Activated naive CD4-positive, alpha-beta T cell treated with anti-CD3 and anti-CD28 coated beads, Interleukin-2, amount 10 ng/mL, durations not matched to agents 7 days and 5 days (primary cell): ENCODE measurements at regions not wholly inside any gene's neighbourhood (a gene's known extent, or its start where the extent isn't known, plus 50 kb on each side); places are given as distances from the start of the nearest gene placed in this dataset.

Experiments used
- CTCF ChIA-PET: fragments of 350-600 bp; sonication (Branson Sonifier 250); formaldehyde crosslinking; loops from one replicate; lab custom pipeline; 2021; ENCODE audit warnings: antibody characterized with exemption; lab: Charles Lee
- DNase-seq: peaks from one replicate; pipeline ENCODE4 v3.0.0-alpha.2; 2020
- H3K27ac Mint-ChIP-seq: one replicate; pipeline ENCODE4 v1.8.0; 2021; ENCODE audit warnings: mild to moderate bottlenecking, moderate library complexity, mixed read lengths
- H3K27me3 Mint-ChIP-seq: one replicate; pipeline ENCODE4 v1.8.0; 2021; ENCODE audit warnings: mild to moderate bottlenecking, mixed read lengths
- H3K36me3 Mint-ChIP-seq: one replicate; pipeline ENCODE4 v1.8.0; 2021; ENCODE audit warnings: mixed read lengths
- H3K4me1 Mint-ChIP-seq: one replicate; pipeline ENCODE4 v1.8.0; 2021; ENCODE audit warnings: mixed read lengths
- H3K4me3 Mint-ChIP-seq: one replicate; pipeline ENCODE4 v1.8.0; 2021; ENCODE audit warnings: mild to moderate bottlenecking, moderate library complexity, mixed read lengths
- H3K9me3 Mint-ChIP-seq: one replicate; pipeline ENCODE4 v1.8.0; 2021; ENCODE audit warnings: mixed read lengths

DNA sequence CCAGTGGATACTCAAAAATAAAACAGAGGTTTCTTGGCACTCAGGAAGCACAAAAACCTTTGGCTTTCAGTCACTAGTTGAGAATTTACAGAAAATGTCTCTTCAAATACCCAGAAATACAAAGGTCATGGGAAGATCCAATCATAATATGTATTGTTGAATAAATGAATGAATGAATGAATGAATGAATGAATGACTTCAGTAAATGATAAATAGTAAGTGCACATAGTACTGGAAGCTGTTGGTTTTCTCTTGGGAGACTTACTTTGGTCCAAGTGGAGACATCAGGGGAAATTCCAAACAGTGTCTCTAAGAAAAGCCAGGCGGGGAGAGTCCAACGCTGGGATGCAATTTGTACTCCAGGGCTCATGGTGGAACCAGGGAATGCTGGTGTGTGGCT lies 261.3 kb upstream of the KLHL29 start:
- Mint-ChIP-seq H3K4me1 (no peaks in the 10 kb centered on the region), H3K4me3 (no peak overlapping the region), H3K27ac (no peak overlapping the region), H3K9me3 (no peaks in the 10 kb centered on the region), H3K36me3 (no peaks in the 10 kb centered on the region), H3K27me3 (no peaks in the 10 kb centered on the region)
- DNase-seq, result no peak
- CTCF ChIA-PET, result no interaction called here

DNA sequence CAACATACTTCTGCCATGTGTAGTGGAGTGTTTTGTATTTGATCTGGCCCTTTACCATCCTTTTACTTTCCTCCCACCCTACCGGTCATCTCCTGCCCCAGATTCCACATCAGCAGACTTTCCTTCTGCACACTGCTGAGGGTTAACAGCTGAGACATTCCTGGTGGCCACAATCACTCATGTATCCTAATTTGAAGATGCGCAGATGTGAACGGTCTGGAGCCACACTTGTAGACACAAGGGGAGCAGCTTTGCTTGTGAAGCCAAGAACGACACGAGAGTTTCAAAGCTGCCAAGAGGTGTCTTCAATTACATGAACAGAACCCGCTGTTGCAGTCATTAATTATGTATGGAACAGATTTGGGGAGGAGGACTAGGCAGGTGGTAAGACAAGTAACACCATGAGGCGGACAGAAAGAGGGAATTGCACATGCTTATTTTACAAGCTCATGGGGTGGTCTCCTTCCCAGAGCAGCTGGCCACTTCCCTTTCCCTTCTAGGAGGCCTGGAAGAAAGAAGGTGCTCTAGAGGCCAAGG lies 260.7 kb upstream of the KLHL29 start:
- Mint-ChIP-seq H3K9me3 (no peaks in the 10 kb centered on the region), H3K4me1 (no peaks in the 10 kb centered on the region), H3K4me3 (no peak overlapping the region), H3K27me3 (no peaks in the 10 kb centered on the region), H3K36me3 (no peaks in the 10 kb centered on the region), H3K27ac (no peak overlapping the region)
- no peak for DNase-seq
- CTCF ChIA-PET, result no interaction called here

DNA sequence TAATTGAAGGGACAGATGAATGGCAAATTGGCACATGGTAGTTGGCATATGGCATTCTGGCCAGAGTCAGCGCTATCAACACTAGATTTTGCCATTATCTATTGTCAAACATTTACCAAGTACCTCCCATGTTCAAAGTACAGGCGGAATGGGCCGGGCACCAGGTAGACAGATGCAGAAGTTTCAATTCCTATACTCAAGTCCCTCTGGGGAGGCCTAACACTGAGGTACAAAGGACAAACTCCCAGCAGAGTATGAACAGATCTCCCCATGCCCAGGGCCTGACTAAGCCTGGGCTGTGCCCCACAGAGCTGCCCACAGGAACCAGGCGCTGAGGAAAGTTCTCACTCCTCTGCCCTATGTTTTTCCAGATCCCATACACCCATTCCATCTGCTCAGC lies 257.5 kb upstream of the KLHL29 start:
- Mint-ChIP-seq H3K4me3 (no peak overlapping the region), H3K9me3 (no peaks in the 10 kb centered on the region), H3K36me3 (no peaks in the 10 kb centered on the region), H3K27me3 (no peaks in the 10 kb centered on the region), H3K27ac (no peak overlapping the region), H3K4me1 (no peaks in the 10 kb centered on the region)
- no peak for DNase-seq
- CTCF ChIA-PET, result no interaction called here

DNA sequence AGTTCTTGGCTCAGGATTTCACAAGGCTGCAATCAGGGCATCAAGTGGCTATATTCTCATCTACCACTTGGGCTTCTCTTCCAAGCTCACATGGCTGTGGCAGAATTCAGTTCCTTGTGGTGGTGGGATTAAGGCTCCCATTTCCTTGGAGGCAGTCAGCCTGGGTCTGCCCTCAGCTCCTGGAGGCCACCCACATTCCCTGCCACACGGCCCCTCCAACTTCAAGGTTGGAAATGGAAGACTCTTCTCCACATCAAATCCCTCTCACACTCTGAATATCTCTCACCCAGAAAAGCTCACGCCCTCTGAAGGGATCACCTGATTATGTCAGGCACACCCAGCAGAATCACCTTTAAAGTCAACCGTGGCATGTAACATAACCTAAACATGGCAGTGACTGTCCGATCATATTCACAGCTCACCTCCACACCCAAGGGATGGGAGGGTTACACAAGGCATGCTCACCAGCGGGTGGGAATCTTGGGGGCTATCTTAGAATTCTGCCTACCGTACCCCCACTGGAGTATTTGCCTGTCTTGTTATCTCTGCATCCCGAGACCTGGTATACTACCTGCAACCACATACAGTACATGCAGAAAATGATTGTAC lies 256.2 kb upstream of the KLHL29 start:
- Mint-ChIP-seq H3K27ac (no peak overlapping the region), H3K27me3 (peaks cover 4% of the 10 kb centered on the region), H3K4me3 (no peak overlapping the region), H3K36me3 (no peaks in the 10 kb centered on the region), H3K4me1 (no peaks in the 10 kb centered on the region), H3K9me3 (no peaks in the 10 kb centered on the region)
- CTCF ChIA-PET, result no interaction called here
- no peak for DNase-seq

DNA sequence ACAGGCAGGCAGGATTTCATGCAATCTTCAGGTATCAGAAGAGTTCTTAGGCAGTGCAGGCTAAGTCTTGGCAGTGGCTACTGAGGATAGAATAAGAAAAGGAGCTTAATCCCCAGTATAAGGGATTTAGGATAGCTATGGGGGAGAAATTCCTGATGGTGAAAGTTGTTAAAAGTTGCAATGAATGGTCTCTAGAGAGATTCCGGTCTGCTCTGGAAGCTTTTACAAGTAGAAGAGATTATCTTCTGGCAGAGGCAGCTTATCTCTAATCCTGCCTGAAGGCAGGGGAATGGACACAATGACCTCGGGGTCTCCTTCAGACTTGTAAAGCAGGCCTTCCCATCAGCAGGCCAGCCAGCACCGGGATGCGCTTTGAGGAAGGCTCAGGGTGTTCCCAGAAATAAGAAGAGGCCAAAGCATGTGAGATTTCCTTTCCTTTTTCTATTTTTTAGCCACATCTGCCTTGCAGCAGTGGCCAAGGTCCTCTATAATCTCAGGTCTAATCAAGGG lies 253.9 kb upstream of the KLHL29 start:
- Mint-ChIP-seq H3K36me3 (no peaks in the 10 kb centered on the region), H3K27me3 (peaks cover 14% of the 10 kb centered on the region), H3K4me3 (no peak overlapping the region), H3K27ac (no peak overlapping the region), H3K4me1 (no peaks in the 10 kb centered on the region), H3K9me3 (no peaks in the 10 kb centered on the region)
- DNase-seq, result no peak
- CTCF ChIA-PET, result no interaction called here

- H3K4me3 Mint-ChIP-seq, result no peak overlapping the region
- H3K4me1 Mint-ChIP-seq, result no peaks in the 10 kb centered on the region
- no peak for DNase-seq
- H3K9me3 Mint-ChIP-seq, result no peaks in the 10 kb centered on the region
- peaks cover 14% of the 10 kb centered on the region for H3K27me3 Mint-ChIP-seq
- no peak overlapping the region for H3K27ac Mint-ChIP-seq
- CTCF ChIA-PET, result no interaction called here
- no peaks in the 10 kb centered on the region for H3K36me3 Mint-ChIP-seq
These were observed 253.0 kb upstream of the KLHL29 start for GRCh38 chr2:23132000-23132399.

DNA sequence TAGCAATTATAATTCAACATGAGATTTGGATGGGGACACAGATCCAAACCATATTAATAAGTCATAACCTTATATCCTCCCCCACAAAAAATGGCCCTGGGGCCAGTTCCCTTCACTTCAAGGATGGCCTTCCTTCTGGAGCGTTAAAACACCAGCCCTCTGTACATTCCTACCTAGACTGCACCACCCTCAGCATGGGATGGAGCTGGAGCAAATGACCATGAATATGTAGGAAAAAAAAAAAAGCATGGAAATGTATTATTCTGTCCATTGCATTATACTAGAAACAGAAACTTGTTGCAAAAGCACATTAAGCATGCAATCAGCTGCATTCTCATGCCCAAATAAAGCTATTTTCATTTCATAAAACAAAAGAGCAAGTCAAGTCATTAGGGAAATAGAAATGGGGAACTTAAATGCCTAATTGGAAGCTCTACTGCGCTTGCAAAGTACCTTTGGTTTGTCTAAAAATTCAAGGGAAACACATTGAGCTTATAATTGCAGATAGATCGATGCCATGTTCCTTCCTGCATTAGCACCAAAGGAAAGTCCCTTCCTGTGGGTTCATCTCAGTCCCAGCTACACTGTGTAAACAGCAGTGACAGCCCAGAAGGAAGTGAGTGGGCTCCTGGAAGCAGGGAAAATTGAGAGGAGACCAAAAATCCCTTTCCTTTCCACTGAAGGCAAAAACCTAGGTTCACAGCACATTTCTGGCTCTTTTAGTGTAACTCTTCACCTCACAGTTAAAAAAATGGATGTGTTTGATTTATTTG lies 252.0 kb upstream of the KLHL29 start:
- Mint-ChIP-seq H3K4me1 (no peaks in the 10 kb centered on the region), H3K36me3 (no peaks in the 10 kb centered on the region), H3K27ac (no peak overlapping the region), H3K4me3 (no peak overlapping the region), H3K9me3 (no peaks in the 10 kb centered on the region), H3K27me3 (peaks cover 14% of the 10 kb centered on the region)
- CTCF ChIA-PET, result no interaction called here
- DNase-seq, result no peak

- H3K27me3 Mint-ChIP-seq, result peaks cover 14% of the 10 kb centered on the region
- DNase-seq, result no peak
These were observed 250.3 kb upstream of the KLHL29 start for GRCh38 chr2:23134726-23135125.

DNA sequence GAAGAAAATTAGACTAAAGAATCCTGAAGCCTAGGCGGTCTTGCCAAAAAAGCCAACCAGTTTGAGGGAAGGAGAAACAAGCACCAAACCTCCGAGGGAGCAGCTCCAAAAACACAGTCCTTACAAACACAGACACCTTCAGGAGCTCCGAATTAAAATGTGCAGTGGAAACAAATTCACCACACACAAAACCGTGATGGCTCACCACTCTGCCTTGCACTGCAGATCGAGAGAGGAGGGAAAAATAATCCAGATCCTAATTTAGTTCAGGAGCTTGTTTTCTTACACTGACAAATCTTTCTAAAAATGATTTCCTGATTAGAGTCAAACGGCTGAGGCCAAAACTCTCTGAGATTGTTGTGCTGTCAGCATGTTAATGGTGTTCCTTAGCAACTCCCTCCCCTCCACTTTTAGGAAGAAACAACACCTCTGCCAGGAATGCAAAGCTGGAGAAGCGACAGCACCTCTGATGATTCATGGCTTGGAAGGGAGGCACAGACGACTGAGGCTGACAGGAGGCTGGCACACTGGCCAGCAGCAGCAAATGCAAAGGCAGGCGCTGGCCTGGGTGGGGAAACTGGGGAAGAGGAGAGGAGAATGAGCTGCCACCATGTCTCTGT lies 249.4 kb upstream of the KLHL29 start:
- H3K9me3 Mint-ChIP-seq, result no peaks in the 10 kb centered on the region
- H3K36me3 Mint-ChIP-seq, result no peaks in the 10 kb centered on the region
- H3K27me3 Mint-ChIP-seq, result peaks cover 14% of the 10 kb centered on the region
- DNase-seq, result no peak
- H3K27ac Mint-ChIP-seq, result no peak overlapping the region
- CTCF ChIA-PET, result no interaction called here
- H3K4me3 Mint-ChIP-seq, result no peak overlapping the region
- H3K4me1 Mint-ChIP-seq, result no peaks in the 10 kb centered on the region

More at GRCh38 chr2:23134726-23135125, 250.3 kb upstream of the KLHL29 start:
- no peak overlapping the region for H3K27ac Mint-ChIP-seq
- CTCF ChIA-PET, result interaction anchor here (0.6 kb wide), 1 partner anchor 986 kb away, joined by 3 read pairs; no protein-coding TSS in a partner anchor
- H3K4me3 Mint-ChIP-seq, result no peak overlapping the region
- no peaks in the 10 kb centered on the region for H3K4me1 Mint-ChIP-seq
- H3K36me3 Mint-ChIP-seq, result no peaks in the 10 kb centered on the region
- H3K9me3 Mint-ChIP-seq, result no peaks in the 10 kb centered on the region

DNA sequence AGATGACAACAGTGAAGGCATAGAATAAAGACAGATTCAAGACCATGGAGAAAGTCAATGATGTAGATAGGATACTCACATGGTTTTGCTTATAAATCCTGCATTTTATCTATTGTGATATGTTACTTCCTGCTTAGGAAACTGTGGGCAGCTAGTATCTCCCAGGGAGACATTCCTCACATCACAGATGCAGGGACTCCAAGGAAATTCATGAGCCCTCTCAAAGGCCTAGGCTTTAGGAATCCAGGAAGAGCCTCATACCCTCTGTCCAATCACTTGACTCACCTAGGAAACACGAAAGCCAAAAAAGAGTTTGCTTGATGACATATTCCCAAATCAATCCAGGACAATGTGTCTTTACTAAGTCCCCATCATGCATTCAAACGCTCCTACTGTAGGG lies 247.8 kb upstream of the KLHL29 start:
- H3K4me1 Mint-ChIP-seq, result no peaks in the 10 kb centered on the region

GRCh38 chr2:23138701-23139100 lies 246.3 kb upstream of the KLHL29 start:
- H3K27me3 Mint-ChIP-seq, result peaks cover 10% of the 10 kb centered on the region
- no peak overlapping the region for H3K27ac Mint-ChIP-seq
- no peaks in the 10 kb centered on the region for H3K36me3 Mint-ChIP-seq

More for the DNA sequence above, 247.8 kb upstream of the KLHL29 start:
- H3K27ac Mint-ChIP-seq, result no peak overlapping the region
- H3K36me3 Mint-ChIP-seq, result no peaks in the 10 kb centered on the region
- no peaks in the 10 kb centered on the region for H3K9me3 Mint-ChIP-seq
- H3K27me3 Mint-ChIP-seq, result peaks cover 14% of the 10 kb centered on the region
- CTCF ChIA-PET, result no interaction called here
- H3K4me3 Mint-ChIP-seq, result no peak overlapping the region
- DNase-seq, result no peak

DNA sequence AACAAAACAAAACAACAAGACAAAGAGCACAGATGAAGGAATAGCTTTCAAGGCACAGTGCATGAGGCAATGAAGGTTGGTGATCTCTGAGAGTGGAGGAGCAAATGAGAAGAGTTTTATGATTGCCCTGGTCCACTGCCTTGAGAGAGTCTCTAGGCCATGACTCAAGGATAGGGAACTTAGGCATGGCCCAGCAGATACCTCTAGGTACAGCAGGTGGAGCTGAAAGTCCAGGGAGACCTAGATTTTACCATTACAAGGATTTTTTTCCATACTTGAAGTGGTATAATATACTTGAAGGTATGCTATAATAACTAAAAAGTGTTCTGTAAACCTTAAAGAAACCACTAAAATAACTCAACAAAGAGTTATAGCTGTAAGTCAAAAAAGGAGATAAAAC lies 239.5 kb upstream of the KLHL29 start:
- no peaks in the 10 kb centered on the region for H3K9me3 Mint-ChIP-seq
- no peak overlapping the region for H3K4me3 Mint-ChIP-seq
- no peaks in the 10 kb centered on the region for H3K4me1 Mint-ChIP-seq
- no peak overlapping the region for H3K27ac Mint-ChIP-seq
- H3K27me3 Mint-ChIP-seq, result no peaks in the 10 kb centered on the region
- CTCF ChIA-PET, result no interaction called here
- no peaks in the 10 kb centered on the region for H3K36me3 Mint-ChIP-seq
- DNase-seq, result no peak

More at GRCh38 chr2:23138701-23139100, 246.3 kb upstream of the KLHL29 start:
- no peak for DNase-seq
- Mint-ChIP-seq H3K9me3 (no peaks in the 10 kb centered on the region), H3K4me3 (no peak overlapping the region), H3K4me1 (no peaks in the 10 kb centered on the region)
- CTCF ChIA-PET, result no interaction called here

DNA sequence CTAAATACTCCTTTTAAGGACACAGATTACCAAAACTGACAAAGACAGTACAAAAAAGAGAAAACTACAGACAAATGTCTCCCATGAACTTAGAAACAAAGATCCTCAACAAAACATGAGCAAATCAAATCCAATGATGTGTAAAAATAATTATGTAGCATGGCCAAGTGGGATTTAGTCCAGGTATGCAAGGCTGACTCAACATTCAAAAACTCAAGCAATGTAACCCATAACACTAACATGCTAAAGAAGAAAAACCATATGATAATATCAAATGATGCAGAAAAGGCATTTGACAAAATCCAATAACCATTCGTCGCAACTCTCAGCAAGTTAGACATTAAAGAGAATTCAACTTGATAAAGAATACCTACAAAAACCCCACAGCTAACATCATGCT lies 239.0 kb upstream of the KLHL29 start:
- H3K27me3 Mint-ChIP-seq, result no peaks in the 10 kb centered on the region
- no peaks in the 10 kb centered on the region for H3K4me1 Mint-ChIP-seq
- no peak overlapping the region for H3K27ac Mint-ChIP-seq
- CTCF ChIA-PET, result no interaction called here
- H3K36me3 Mint-ChIP-seq, result no peaks in the 10 kb centered on the region
- H3K4me3 Mint-ChIP-seq, result no peak overlapping the region
- DNase-seq, result no peak
- no peaks in the 10 kb centered on the region for H3K9me3 Mint-ChIP-seq

DNA sequence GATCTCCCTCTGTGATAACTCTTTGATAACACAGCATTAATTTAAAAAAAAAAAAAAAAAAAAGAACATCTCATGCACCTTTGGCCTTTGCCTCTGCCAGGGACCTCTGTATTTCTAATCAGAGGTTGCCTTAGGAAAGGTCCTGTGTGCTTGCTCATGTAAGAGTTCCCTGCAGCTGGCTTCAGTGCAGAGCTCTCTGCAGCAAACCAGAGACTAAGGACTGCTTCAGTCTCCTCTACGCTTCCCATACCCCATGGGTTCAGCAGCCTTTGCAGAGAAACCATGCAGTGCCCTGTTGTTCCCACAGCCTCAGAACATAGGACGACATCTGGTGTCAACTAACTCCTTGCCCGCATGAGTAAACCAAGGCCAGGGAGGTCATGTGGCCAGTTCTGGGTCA lies 236.6 kb upstream of the KLHL29 start:
- H3K4me3 Mint-ChIP-seq, result no peak overlapping the region
- CTCF ChIA-PET, result no interaction called here
- H3K9me3 Mint-ChIP-seq, result no peaks in the 10 kb centered on the region
- no peak for DNase-seq
- no peaks in the 10 kb centered on the region for H3K27me3 Mint-ChIP-seq
- no peak overlapping the region for H3K27ac Mint-ChIP-seq
- H3K4me1 Mint-ChIP-seq, result no peaks in the 10 kb centered on the region
- no peaks in the 10 kb centered on the region for H3K36me3 Mint-ChIP-seq
